Hepatocyte (in vitro differentiated cells): ENCODE measurements at regions not wholly inside any gene's neighbourhood (a gene's known extent, or its start where the extent isn't known, plus 50 kb on each side); places are given as distances from the start of the nearest gene placed in this dataset.
"Not testable (repeated sequence)": the region's sequence is repeated elsewhere in the genome, so short reads cannot be mapped to it uniquely, and the experiment has no call there.

Experiments used
- DNase-seq: peaks from one replicate; pipeline ENCODE4 v3.0.0-alpha.2; 2016; ENCODE audit warnings: low spot score
- H2AFZ ChIP-seq: fragments of 200-600 bp; sonication (generic); 2 replicates; pipeline ENCODE4 v1.6.0; 2016; ENCODE audit warnings: antibody characterized with exemption, mild to moderate bottlenecking
- H3K27ac ChIP-seq: fragments of 200-600 bp; sonication (generic); 2 replicates; pipeline ENCODE4 v1.5.1; 2016; ENCODE audit warnings: mild to moderate bottlenecking
- H3K27me3 ChIP-seq: fragments of 200-600 bp; sonication (generic); 2 replicates; pipeline ENCODE4 v1.6.1; 2016
- H3K36me3 ChIP-seq: fragments of 200-600 bp; sonication (generic); replicated peaks from 2 replicates; pipeline ENCODE4 v1.5.1; 2016; ENCODE audit warnings: low read depth; ENCODE audit not compliant: insufficient read depth
- H3K4me1 ChIP-seq: fragments of 200-600 bp; sonication (generic); 2 replicates; pipeline ENCODE4 v1.5.1; 2016; ENCODE audit warnings: mild to moderate bottlenecking, moderate library complexity; ENCODE audit not compliant: insufficient read depth
- H3K4me2 ChIP-seq: fragments of 200-600 bp; sonication (generic); 2 replicates; pipeline ENCODE4 v1.6.0; 2016
- H3K4me3 ChIP-seq: fragments of 200-600 bp; sonication (generic); 2 replicates; pipeline ENCODE4 v1.5.1; 2016; ENCODE audit warnings: mild to moderate bottlenecking
- H3K79me2 ChIP-seq: fragments of 200-600 bp; sonication (generic); 2 replicates; pipeline ENCODE4 v1.6.0; 2017; ENCODE audit warnings: mild to moderate bottlenecking
- H3K9me2 ChIP-seq: fragments of 200-600 bp; sonication (generic); replicated peaks from 2 replicates; pipeline ENCODE4 v1.6.0; 2017; ENCODE audit warnings: mild to moderate bottlenecking; ENCODE audit not compliant: insufficient read depth
- H3K9me3 ChIP-seq: fragments of 200-600 bp; sonication (generic); 2 replicates; pipeline ENCODE4 v1.5.1; 2016; ENCODE audit warnings: low read depth, mild to moderate bottlenecking
- H4K20me1 ChIP-seq: fragments of 200-600 bp; sonication (generic); 2 replicates; pipeline ENCODE4 v1.6.0; 2016; ENCODE audit warnings: mild to moderate bottlenecking; ENCODE audit not compliant: insufficient read depth, poor library complexity, severe bottlenecking
- CTCF ChIP-seq: fragments of 200-600 bp; sonication (generic); IDR thresholded peaks from 2 replicates; pipeline ENCODE4 v1.5.1; 2016; ENCODE audit warnings: antibody characterized with exemption, mild to moderate bottlenecking; ENCODE audit not compliant: poor library complexity
- EZH2 ChIP-seq: fragments of 200-600 bp; sonication (generic); IDR thresholded peaks from 2 replicates; pipeline ENCODE4 v1.6.1; 2016; ENCODE audit warnings: antibody characterized with exemption, mild to moderate bottlenecking, borderline replicate concordance
- EZH2phosphoT487 ChIP-seq: fragments of 200-600 bp; sonication (generic); IDR thresholded peaks from one replicate; pipeline ENCODE4 v1.6.1; 2018; ENCODE audit warnings: antibody characterized with exemption, mild to moderate bottlenecking, low read depth, moderate library complexity; ENCODE audit not compliant: unreplicated experiment, severe bottlenecking
- WGBS: methylation state at CpG from one replicate; pipeline ENCODE4 v1.1.6; 2016; ENCODE audit warnings: low lambda C conversion rate; ENCODE audit errors: missing lambda C conversion rate; 5-methylcytosine and 5-hydroxymethylcytosine counted together

GRCh38 chr2:37722971-37723370, 51.5 kb upstream of the CDC42EP3 start:
- not testable (repeated sequence) for H3K79me2 ChIP-seq, H4K20me1 ChIP-seq, H3K36me3 ChIP-seq, DNase-seq, H3K4me3 ChIP-seq, H2AFZ ChIP-seq, H3K9me2 ChIP-seq, H3K4me2 ChIP-seq, H3K4me1 ChIP-seq, H3K27me3 ChIP-seq, H3K27ac ChIP-seq, H3K9me3 ChIP-seq
- 96% methylated on average over 7 of the region's 7 CpGs for WGBS

- no peaks in the 10 kb centered on the region for H3K9me3 ChIP-seq
- H3K4me1 ChIP-seq = no peaks in the 10 kb centered on the region
- H2AFZ ChIP-seq = no peak overlapping the region
- no peaks in the 10 kb centered on the region for H3K79me2 ChIP-seq
- H3K4me3 ChIP-seq = no peak overlapping the region
- no peaks in the 10 kb centered on the region for H3K27me3 ChIP-seq
- no peak overlapping the region for H3K4me2 ChIP-seq
- TF ChIP-seq EZH2phosphoT487 (no peak), EZH2 (no peak), CTCF (no peak)
- H3K27ac ChIP-seq = no peak overlapping the region
- no peaks in the 10 kb centered on the region for H3K9me2 ChIP-seq
- no peaks in the 10 kb centered on the region for H3K36me3 ChIP-seq
- no peaks in the 10 kb centered on the region for H4K20me1 ChIP-seq
- DNase-seq = no peak
- 55% methylated on average over 1 of the region's 1 CpG for WGBS
Measured at GRCh38 chr2:37730037-37730818, 58.8 kb upstream of the CDC42EP3 start.

GRCh38 chr2:37732412-37732811, 61.0 kb upstream of the CDC42EP3 start:
- H2AFZ ChIP-seq = not testable (repeated sequence)

GRCh38 chr2:37733251-37733650, 61.8 kb upstream of the CDC42EP3 start:
- WGBS = 83% methylated on average over 2 of the region's 2 CpGs
- Histone ChIP-seq H3K9me2 (no peaks in the 10 kb centered on the region), H3K79me2 (no peaks in the 10 kb centered on the region), H3K27me3 (no peaks in the 10 kb centered on the region), H4K20me1 (no peaks in the 10 kb centered on the region), H2AFZ (no peak overlapping the region), H3K4me1 (no peaks in the 10 kb centered on the region), H3K4me3 (no peak overlapping the region), H3K9me3 (no peaks in the 10 kb centered on the region), H3K27ac (no peak overlapping the region), H3K4me2 (no peak overlapping the region), H3K36me3 (no peaks in the 10 kb centered on the region)
- TF ChIP-seq EZH2phosphoT487 (no peak), EZH2 (no peak), CTCF (no peak)
- no peak for DNase-seq

More at GRCh38 chr2:37732412-37732811, 61.0 kb upstream of the CDC42EP3 start:
- not testable (repeated sequence) for H3K4me1 ChIP-seq, H4K20me1 ChIP-seq, H3K27ac ChIP-seq, H3K4me2 ChIP-seq, DNase-seq, H3K27me3 ChIP-seq, H3K79me2 ChIP-seq, H3K9me3 ChIP-seq, H3K9me2 ChIP-seq, H3K4me3 ChIP-seq, H3K36me3 ChIP-seq

GRCh38 chr2:37733955-37734354, 62.5 kb upstream of the CDC42EP3 start:
- H3K27ac ChIP-seq, H3K27me3 ChIP-seq, H3K9me3 ChIP-seq, H3K4me3 ChIP-seq, H4K20me1 ChIP-seq, H3K4me1 ChIP-seq, H3K4me2 ChIP-seq, H3K9me2 ChIP-seq, H3K79me2 ChIP-seq, H2AFZ ChIP-seq, DNase-seq, H3K36me3 ChIP-seq: not testable (repeated sequence)

- H3K4me2 ChIP-seq, H3K36me3 ChIP-seq, DNase-seq, H2AFZ ChIP-seq, H3K9me3 ChIP-seq, H4K20me1 ChIP-seq, H3K9me2 ChIP-seq, H3K79me2 ChIP-seq, H3K4me3 ChIP-seq, H3K27me3 ChIP-seq, H3K4me1 ChIP-seq: not testable (repeated sequence)
- H3K27ac ChIP-seq = peak overlapping the region; percentile 8
- WGBS = 67% methylated on average over 8 of the region's 8 CpGs
Measured at GRCh38 chr2:37734891-37735523, 63.6 kb upstream of the CDC42EP3 start.

- H3K79me2 ChIP-seq, H3K4me1 ChIP-seq, H4K20me1 ChIP-seq, H3K36me3 ChIP-seq, H3K4me3 ChIP-seq, H3K9me3 ChIP-seq, H2AFZ ChIP-seq, H3K4me2 ChIP-seq, DNase-seq, H3K9me2 ChIP-seq, H3K27me3 ChIP-seq: not testable (repeated sequence)
- H3K27ac ChIP-seq = peak overlapping the region; percentile 8
Measured at GRCh38 chr2:37735524-37735910, 64.1 kb upstream of the CDC42EP3 start.
